GM21529 (cell line): ENCODE measurements at regions not wholly inside any gene's neighbourhood (a gene's known extent, or its start where the extent isn't known, plus 50 kb on each side); places are given as distances from the start of the nearest gene placed in this dataset.
"Not testable (repeated sequence)": the region's sequence is repeated elsewhere in the genome, so short reads cannot be mapped to it uniquely, and the experiment has no call there.

Experiments
- ATAC-seq: cut with Tn5 transposase; IDR thresholded peaks from one replicate; pipeline ENCODE4 v1.9.1; 2021; ENCODE audit not compliant: unreplicated experiment

DNA sequence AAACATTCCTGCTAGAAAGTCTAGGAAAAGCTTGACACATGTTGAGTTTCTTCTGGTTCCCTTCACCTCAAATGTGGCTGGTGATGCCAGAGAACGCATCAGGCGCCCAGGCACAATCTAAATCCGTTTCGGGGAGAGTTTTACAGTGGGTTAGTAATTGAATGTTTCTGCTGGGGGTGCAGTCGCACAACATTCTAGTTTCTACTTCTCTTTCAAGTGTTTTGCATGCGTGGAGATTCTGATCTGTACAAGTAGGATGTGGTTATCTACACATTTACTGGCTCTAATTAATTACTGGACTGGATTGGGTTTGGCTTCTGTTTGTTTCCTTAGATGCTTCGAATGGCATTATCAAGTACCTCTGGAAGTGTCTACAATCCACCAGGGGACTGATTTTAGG is 173.8 kb downstream of the TMEM26 start:
- ATAC-seq: peak; percentile 77

DNA sequence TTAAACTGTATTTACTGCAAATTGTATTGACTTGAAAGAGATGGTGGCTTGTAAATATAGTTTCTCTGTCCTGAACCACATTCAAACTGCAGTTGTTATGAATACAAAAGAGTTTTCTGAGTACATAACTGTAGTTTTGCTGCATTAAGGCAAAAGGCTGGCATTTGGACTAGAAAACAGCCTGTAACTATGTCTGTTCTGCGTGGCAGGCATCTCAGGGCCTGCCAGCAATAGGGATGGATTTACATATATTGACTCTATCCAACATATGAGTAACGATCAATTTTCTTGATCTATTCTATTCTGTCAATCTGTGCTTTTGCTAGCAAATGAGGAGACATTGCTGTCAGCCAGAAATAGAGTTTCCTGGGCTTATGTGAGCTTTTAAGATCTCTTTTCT is 174.6 kb downstream of the TMEM26 start:
- ATAC-seq: no peak

DNA sequence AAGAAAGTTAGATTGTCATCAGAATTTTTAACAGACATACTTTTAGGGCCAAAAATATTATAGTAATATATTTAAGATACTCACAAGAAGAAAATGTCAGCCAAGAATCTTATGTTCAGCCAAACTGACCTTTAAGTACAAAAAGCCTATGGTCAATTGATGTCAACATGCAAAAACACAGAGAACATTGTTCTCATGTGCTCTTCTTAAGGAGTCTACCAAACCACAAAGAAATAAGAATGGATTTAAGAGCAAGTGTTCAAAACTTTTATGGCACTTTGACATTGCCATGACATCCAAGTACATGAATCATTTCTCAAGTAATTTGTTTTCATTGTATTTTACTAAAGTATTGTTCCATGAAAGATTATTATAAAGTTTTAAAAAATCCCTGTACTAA is 180.4 kb downstream of the TMEM26 start:
- no peak for ATAC-seq

DNA sequence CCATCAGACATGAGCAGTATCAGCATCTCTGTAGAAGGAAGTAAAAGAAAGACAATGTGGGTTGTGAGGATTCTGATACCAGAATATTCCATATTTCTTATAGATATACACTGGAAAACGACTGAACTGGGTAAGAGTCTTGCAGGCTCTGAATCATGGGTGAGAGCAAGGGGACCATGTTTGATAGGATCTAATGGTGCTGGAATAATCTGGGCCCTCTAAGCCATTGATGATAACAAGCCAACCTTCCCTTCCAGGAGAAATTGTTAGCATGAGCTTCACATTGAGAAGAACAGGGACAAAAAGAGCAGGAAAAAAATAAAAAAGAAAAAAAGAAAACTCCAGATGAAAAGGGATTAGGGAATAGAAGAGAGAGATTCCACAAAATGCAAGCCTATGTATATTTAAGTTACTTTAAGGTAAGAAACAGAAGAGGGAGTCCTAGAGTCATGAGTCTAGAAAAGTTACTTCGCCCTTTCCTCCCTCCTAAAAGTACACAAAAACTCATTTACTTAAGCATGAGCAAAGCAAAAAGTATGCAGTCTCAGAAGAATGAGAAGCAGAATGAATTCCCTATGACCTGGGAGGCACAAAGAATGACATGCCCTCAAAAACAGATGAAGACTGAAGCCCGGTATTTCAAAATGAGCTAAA is 181.9 kb downstream of the TMEM26 start:
- ATAC-seq: no peak

DNA sequence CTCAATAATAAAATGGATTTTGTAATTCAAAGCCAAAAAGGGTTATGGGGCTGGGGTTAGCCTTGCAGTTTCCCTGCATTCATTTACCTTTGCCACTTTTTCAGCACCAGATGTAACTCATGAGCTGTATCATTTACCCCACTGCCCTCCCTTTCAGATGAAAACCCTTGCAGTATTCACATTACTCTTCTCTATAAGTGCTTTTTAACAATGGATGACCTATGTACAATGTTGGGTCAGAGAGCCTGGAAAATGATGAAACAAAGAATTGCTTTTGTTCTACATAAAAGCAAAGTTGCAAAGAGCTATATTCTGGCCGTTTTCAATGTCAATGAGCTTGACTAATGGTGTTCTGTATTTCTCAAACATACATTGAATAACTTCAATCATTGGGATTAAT is 189.7 kb downstream of the TMEM26 start:
- no peak for ATAC-seq

DNA sequence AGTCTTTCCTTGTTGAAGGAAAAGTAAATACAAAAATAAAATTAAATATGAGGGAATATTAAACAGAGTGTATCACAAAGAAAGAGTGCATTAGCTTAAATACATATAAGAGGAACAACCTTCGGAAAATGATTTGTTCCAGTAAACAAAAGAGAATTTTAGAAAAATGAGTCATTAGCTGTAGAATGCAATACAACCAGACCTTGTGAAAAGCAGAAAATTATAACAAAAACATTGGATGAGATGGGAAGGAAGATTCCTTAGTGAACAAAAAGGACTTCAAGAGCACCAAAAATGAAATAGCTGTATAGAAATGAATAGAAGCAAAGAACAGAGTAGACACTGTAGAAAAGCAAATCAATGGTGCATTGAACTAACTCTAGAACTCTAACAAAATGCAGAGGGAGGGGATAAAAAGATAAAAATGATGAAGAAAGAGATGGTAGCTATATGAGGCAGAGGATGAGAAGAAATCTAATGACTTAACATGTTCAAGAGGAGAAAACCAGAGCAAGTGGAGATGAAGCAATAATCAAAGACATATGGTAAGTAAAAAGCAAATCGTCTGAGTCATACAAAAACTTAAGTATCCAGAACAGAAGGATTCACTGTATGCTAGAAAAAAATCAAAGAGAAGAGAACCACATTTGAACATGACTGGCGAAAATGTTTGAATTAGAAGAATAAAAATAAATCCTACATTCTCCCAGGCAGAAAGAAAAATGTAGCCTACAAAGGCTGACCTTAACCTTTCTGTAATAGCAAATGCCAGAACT is 190.5 kb downstream of the TMEM26 start:
- no peak for ATAC-seq

DNA sequence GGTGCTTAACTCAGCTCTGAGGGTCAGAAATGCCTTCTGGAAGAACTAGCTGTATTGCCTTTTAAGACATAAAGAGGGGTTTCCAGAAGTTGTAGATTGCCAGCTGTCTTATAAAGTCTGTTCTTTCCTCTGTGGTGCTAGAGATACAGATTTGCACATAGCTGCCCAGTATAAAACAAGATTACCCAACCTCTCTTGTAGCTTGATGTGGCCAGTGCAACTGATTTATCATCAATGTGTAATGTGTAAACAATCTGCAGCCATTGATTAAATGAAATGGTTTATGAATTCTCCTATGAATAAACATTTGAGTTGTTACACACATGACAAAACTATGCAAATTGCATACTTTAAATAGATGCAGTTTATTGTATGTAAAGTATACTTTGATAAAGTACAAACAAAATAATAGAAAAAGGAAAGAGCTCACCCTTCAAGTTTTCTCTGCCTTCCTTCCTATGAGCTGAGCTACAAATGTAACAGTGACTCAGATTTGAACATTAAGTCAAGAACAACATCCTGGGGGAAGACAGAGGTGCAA is 195.2 kb downstream of the TMEM26 start:
- no peak for ATAC-seq

DNA sequence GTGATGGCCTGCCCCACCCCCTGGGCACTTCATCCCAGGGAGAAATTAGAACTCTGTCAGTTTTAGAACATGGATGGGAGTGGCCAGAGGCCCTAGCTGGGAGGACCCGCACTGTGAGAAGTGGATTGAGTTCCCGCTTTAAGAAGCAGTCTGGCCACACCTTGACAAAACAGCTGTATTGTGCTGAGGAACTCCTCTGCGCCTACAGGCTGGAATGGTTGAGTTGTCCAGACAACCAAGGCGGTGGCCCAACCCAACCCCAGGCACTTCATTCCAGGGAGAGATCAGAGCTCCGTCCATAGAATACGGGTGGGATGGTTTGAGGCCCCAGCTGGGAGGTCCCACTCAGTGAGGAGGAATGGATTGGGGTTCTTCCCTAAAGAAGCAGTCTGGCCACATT is 196.0 kb downstream of the TMEM26 start:
- no peak for ATAC-seq

DNA sequence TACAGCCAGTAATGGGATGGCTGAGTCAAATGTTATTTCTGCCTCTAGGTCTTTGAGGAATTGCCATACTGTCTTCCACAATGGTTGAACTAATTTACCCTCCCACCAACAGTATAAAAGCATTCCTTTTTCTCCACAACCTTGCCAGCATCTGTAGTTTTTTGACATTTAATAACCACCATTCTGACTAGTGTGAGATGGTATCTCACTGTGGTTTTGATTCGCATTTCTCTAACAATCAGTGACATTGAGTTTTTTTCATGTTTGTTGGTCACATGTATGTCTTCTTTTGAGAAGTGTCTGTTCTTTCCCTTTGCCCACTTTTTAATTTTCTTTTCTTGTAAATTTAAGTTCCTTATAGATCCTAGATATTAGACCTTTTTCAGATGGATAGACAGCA is 200.9 kb downstream of the TMEM26 start:
- ATAC-seq: not testable (repeated sequence)

DNA sequence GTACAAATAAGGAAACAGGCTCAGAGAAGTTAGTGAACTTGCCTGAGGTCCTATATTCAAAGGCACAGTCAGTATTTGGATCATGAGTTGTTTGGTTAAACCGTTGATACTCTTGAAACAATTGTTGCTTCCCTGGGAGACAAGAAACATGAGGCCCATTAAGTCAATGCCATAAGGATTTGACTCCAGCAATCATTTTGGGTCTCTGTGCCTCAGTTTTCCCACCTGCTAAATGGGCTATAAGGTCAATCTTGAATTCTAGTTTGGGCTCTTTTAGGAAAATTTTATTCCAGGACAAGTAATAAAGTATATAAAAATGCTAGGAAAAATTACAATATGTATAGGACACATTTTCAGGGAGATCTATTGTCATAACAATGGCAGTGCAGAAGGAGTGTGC is 202.1 kb downstream of the TMEM26 start:
- no peak for ATAC-seq

DNA sequence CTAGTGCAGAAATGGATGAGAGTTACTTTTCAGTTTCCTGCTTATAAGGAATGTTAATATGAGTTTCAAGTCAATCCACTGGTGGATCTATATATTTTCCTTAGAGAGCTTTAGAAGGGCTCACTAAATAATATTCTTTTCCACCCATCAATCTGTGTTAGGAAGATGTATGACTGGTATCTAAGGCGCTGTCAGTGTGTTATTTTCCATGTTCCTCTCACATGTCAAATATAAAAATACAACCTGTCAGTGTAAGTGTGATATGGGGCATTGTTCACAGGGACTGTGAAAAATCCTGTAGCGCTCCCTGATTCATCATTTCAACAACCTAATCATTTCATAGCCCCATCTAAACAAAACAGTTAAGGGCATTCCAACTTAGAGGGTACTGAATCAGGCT is 203.1 kb downstream of the TMEM26 start:
- no peak for ATAC-seq

DNA sequence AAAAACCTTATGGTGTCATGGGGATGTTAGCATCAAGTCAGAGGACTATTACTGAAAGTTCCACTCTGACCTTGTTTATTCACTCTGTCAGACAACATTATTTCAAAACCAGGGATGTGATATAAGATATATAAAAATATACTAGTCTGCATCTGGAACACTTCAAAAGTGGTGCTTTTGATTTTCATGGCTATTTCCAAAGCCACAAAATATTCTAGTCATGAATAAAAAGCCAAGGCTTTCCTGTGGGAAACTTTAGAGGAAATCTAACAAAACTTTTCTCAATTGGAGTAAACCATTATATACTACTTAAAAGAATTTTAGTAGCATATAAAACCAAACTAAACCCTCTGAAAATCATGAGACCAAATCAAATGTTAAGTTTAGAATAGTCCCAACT is 205.2 kb downstream of the TMEM26 start:
- ATAC-seq: no peak

DNA sequence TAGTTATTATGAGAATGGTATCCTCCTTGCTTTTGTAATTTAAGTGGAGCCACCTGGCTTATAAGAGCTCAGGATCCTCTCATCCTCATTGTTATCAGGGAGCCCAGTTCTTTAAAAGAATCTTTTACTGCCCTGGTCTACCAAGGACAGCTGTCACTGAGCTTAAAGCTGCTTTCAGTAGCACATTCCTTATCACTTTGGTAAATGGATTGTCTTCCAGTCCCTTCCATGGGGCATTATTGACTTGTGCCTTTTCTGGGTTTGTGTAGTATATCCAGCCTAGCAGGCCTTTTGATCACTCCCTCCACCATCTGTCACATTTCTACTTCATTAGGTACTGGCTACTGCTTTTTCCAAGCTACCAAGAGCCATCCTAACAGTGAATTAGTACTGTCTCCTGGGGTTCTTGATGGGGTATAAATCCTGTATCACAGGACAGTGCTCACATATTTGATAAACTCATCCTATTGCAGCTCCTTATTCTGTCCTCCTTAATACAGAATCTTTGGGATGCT is 208.9 kb downstream of the TMEM26 start:
- ATAC-seq: no peak

DNA sequence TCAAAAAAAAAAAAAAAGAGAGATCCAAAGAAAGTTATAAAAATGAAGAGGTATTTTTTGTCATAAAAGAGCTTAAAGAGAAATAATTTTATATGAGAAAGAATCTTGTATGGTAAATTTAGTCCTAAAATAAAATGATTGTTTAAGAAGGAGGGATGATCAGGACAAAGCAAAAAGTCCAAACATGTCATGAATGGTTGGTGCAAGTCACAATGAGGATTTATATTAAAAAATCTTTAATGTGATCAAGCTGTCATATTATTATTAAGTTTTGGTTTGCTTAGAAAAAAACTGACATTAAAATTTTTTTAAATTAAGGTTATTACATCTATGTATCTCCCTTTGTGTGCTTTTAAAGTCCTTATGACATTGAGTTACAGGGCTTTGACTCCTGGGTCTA is 220.4 kb downstream of the TMEM26 start:
- no peak for ATAC-seq

DNA sequence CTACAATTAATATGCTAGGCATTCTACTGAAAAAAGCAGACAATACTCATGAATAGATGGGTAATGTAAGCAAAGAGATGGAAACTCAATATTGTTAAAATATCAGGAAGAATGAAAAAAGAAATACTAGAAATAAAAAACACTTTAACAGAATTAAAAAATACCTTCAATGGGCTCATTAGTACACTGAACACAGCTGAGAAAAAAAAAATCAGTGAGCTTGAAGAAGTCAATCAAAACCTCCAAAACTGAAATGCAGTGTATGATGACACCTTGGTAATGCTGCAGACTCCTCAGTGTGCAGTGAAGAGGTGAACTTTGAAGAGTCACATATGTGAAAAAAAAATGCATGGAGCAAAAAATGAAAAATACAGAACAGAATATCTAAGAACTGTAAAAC is 227.2 kb downstream of the TMEM26 start:
- ATAC-seq: no peak

DNA sequence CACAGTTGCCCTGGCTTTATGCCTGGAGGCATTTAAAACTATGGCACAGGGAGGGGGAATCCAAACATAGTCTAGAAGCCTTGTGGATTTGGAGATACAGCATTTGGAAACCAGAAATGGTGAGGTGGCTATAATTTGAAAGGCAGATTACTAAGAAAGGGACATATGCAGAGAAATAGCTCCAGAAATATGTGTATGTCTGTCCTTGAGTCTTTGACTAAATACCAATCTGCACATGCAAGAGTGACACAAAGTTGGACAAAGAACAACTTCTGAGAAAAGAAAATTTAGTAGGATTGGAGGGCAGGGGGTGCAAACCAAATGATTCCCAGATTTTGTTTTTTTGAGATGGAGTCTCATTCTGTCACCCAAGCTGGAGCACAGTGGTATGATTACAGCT is 229.6 kb downstream of the TMEM26 start:
- ATAC-seq: no peak

DNA sequence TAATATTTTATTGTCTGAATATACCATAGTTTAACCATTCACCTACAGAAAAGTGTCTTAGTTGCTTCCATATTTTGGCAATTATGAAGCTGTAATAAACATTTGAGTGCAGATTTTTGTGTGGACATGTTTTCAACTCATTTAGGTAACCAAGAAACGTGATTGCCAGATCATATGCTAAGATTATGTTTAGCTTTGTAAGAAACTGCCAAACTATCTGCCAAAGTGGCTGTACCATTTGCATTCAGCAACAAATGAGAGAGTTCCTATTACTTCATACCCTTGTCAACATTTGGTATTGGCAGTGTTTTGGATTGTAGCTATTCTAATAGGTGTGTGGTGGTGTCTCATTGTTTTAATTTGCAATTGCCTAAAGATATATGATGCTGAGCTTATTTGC is 233.5 kb downstream of the TMEM26 start:
- no peak for ATAC-seq

DNA sequence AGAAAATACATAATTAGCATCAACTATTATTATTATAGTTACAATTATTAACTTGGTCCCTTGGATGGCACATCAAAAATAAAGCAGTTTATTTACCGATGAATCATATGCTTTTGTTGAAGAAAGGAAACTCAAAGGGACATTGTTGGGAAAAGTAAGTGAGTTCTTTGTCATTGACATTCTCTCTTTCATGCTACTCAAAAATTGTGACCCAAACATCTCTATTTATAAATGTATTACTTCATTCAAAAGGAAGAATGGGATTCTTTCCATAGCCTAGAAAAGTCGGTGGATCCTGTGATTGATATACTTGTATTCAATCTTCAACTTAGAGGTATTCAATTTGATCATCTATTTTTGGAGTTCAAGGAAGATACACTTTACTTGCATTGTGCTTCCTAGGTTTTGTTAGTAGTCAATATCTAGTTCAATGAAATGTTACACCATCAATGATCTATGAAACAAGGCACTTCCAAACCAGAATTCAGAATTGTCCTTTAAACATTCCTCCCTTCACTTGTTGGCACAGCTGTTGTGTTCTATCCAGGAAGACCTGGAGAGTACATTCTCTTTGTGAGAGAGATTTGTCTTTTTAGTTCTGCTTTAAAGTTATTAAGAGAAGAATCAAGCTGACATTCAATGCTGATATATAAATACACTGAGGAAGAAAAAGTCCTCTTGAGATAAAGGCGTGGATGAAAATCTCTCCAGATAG is 235.2 kb downstream of the TMEM26 start:
- ATAC-seq: no peak

DNA sequence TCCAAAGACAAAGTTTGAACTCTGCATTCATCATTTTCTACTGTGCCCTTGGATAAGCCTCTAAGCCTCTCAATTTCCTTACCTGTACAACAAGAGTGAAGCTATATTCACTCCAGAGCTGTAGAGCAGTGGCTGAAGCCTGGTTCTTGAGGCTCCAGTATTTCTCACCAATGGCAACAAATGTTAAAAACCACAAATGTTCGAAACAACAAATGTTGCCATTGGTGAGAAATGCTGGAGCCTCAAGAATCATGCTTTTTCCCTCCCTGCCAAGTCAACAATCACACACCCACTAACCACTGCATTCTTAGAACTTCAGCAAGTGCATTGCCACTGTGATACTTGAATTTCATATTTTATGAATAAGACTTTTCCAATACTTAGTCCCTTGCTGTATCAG is 237.9 kb downstream of the TMEM26 start:
- no peak for ATAC-seq

DNA sequence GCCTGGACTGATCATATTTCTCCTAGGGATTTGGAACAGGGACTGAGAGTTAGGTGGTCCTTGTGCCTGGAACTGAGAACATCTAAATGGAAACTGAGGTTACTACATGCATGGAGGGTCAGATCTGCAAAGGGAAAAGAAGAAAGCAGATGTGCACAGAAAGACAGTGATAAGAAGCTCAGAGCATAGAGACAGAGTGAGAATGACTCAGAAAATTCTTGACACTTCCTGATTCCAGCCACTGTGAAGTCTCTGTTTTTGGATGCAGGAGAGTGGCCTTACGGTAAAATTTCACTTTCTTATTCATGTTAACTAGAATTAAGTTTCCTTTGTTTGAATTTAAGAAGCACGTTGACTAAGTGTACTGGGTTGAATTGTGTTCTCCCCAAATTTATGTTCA is 241.7 kb downstream of the TMEM26 start:
- ATAC-seq: no peak

DNA sequence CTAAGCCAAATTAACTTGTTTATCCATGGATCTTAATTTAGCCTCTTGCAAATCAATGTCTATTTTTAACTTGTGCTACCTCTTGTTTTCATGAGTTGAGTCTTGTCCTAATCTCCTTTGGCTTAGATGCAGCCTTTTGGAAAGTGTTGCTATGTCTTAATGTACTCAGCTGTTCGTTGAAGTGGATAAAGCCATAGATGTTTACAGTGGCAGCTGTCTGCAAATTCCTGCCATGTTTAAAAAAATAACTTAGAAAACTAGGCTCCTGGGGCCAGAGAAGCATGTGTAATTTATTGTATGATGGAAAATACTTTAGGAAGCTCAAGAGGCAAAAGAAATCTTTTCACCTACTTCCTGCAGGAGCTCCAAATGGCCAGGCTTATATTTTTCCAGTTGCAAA is 253.1 kb upstream of the RHOBTB1 start:
- ATAC-seq: no peak

DNA sequence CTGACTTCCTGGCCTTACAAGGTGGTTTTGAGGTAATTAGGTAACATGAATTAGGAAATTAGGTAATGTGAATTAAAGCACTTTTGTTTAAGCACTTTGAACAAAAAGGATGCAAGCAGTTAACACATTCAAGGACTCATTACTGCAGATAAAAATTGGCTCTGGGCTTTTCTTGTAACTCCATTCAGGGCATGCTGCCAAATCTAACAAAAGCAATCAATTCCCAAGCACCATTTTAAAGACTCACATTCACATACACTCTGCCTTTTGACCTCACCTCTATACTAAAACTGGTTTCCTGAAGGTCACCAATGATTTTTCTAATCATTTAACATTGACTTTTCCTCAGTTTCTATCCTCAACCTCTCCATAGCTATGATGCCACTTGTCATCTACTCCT is 251.2 kb upstream of the RHOBTB1 start:
- ATAC-seq: no peak
